Esophagus squamous epithelium (tissue), 5 donors: ENCODE measurements at regions not wholly inside any gene's neighbourhood (a gene's known extent, or its start where the extent isn't known, plus 50 kb on each side); places are given as distances from the start of the nearest gene placed in this dataset.

Experiments
- DNase-seq: peaks from one replicate; lab custom pipeline; 2025; lab: John Stamatoyannopoulos, UW
- H3K27ac ChIP-seq, 4 donors: fragments of 200-600 bp; sonication (generic); one replicate each; pipeline ENCODE4 v1.5.1; 2016 to 2019; ENCODE audit warnings: mild to moderate bottlenecking in 1 of 4
- H3K27me3 ChIP-seq, 4 donors: fragments of 200-600 bp; sonication (generic); 1 replicate in 3 of 4; 2 replicates in 1 of 4; pipeline versions ENCODE4 v1.5.1 to v1.6.0; 2017 to 2021; ENCODE audit warnings: antibody characterized with exemption in 1 of 4
- H3K36me3 ChIP-seq, 3 donors: fragments of 200-600 bp; sonication (generic); one replicate each; pipeline ENCODE4 v1.5.1; 2016 to 2019
- H3K4me1 ChIP-seq, 3 donors: fragments of 200-600 bp; sonication (generic); one replicate each; pipeline ENCODE4 v1.5.1; 2017 to 2019
- H3K4me3 ChIP-seq, 4 donors: fragments of 200-600 bp; sonication (generic); 1 replicate in 3 of 4; 2 replicates in 1 of 4; pipeline ENCODE4 v1.5.1; 2016 to 2019; ENCODE audit warnings: mild to moderate bottlenecking in 2 of 4, moderate library complexity in 1 of 4
- H3K9me3 ChIP-seq, 3 donors: fragments of 200-600 bp; sonication (generic); one replicate each; pipeline ENCODE4 v1.5.1; 2016 to 2019
- POLR2A ChIP-seq, 4 donors: fragments of 450-650 bp; IDR thresholded peaks; one replicate each; pipeline ENCODE4 v1.6.1; 2017; ENCODE audit warnings: antibody characterized with exemption in 4 of 4, mild to moderate bottlenecking in 4 of 4, moderate library complexity in 3 of 4
- WGBS, 2 donors: methylation state at CpG; one replicate each; pipeline ENCODE4 v1.1.5; 2018; 5-methylcytosine and 5-hydroxymethylcytosine counted together
- intact Hi-C: fragments of 100-400 bp; cut with DNase I; formaldehyde crosslinking; loops from one replicate; pipeline ENCODE4 v1.15.0; 2022
- TF ChIP-seq, protein P1 (sequence below), 6 experiments: fragments of 450-650 bp in 4 of 6; fragments of 200-600 bp in 2 of 6; sonication (generic) in 2 of 6; IDR thresholded peaks; one replicate each; pipeline ENCODE4 v1.5.1; 2016 to 2019; ENCODE audit warnings: antibody characterized with exemption in 6 of 6, mild to moderate bottlenecking in 4 of 6, moderate library complexity in 4 of 6
- donor health status: DM: yes; HTN: yes; CAD: no.

DNA sequence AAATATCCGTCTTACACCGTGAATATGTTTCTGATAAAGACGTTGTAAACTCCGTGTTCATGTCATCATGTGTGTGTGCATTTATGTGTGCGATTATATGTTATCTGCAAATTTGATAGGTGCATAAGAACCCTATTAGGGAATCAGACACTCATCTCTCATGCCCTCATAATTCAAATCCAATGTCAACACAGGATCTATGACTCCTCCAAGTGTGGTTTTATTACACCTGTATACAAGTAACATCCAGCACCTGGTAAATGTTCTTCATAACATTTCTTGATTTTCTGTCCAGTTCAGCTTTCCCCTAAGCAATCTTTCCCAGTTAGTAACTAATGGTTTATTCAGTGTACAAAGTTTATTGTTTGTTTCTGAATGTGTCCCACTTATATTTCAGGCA lies 681.9 kb downstream of the CDH11 start:
- TF ChIP-seq, protein P1, sequence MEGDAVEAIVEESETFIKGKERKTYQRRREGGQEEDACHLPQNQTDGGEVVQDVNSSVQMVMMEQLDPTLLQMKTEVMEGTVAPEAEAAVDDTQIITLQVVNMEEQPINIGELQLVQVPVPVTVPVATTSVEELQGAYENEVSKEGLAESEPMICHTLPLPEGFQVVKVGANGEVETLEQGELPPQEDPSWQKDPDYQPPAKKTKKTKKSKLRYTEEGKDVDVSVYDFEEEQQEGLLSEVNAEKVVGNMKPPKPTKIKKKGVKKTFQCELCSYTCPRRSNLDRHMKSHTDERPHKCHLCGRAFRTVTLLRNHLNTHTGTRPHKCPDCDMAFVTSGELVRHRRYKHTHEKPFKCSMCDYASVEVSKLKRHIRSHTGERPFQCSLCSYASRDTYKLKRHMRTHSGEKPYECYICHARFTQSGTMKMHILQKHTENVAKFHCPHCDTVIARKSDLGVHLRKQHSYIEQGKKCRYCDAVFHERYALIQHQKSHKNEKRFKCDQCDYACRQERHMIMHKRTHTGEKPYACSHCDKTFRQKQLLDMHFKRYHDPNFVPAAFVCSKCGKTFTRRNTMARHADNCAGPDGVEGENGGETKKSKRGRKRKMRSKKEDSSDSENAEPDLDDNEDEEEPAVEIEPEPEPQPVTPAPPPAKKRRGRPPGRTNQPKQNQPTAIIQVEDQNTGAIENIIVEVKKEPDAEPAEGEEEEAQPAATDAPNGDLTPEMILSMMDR (IDR thresholded peaks at IDR 0.05) = no peak
- no peak for TF ChIP-seq POLR2A (IDR thresholded peaks at IDR 0.05)
- Histone ChIP-seq H3K4me3 (no peak overlapping the region), H3K27me3 (no peaks in the 10 kb centered on the region), H3K4me1 (no peaks in the 10 kb centered on the region), H3K36me3 (no peaks in the 10 kb centered on the region), H3K9me3 (no peaks in the 10 kb centered on the region), H3K27ac (no peak overlapping the region)
- 88 to 91% methylated on average over 5 of the region's 5 CpGs for WGBS, 2 donors
- intact Hi-C loops = no loop called here
- no peak for DNase-seq

DNA sequence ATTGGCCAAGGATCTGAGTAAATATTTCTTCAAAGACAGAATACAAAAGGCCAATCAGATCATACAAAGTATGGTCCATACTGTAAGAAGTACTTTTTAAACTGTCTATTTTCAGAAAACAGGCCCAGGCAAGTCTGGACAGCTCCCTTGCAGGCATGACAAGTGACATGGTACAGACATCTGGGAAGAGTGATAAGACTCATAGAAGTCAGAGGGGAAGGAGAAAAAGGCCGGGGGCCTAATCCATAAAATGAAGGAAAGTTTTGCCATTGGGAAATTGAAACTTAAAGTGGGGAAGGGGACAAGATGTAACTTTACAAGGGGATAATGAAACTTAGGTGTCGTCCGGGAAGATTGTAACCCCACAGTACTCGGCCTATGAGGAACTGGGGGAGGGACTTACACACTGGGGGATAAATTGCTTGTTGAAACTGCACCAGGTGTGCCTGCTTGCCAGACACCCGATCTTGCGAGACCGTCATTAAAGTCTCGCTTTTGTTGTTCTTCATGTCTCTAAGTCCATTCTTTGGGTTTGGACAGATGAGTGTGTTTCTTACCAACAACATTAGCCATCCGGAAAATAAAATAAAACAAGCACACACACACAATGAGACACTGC lies 684.0 kb downstream of the CDH11 start:
- TF ChIP-seq, protein P1 (IDR thresholded peaks at IDR 0.05) = no peak
- no peak for TF ChIP-seq POLR2A (IDR thresholded peaks at IDR 0.05)
- intact Hi-C loops = no loop called here
- no peak overlapping the region for H3K4me3 ChIP-seq
- 67 to 69% methylated on average over 9 of the region's 9 CpGs for WGBS, 2 donors
- no peak for DNase-seq
- no peaks in the 10 kb centered on the region for H3K9me3 ChIP-seq
- H3K36me3 ChIP-seq = no peaks in the 10 kb centered on the region
- H3K27me3 ChIP-seq = no peaks in the 10 kb centered on the region
- H3K27ac ChIP-seq = no peak overlapping the region
- no peaks in the 10 kb centered on the region for H3K4me1 ChIP-seq

DNA sequence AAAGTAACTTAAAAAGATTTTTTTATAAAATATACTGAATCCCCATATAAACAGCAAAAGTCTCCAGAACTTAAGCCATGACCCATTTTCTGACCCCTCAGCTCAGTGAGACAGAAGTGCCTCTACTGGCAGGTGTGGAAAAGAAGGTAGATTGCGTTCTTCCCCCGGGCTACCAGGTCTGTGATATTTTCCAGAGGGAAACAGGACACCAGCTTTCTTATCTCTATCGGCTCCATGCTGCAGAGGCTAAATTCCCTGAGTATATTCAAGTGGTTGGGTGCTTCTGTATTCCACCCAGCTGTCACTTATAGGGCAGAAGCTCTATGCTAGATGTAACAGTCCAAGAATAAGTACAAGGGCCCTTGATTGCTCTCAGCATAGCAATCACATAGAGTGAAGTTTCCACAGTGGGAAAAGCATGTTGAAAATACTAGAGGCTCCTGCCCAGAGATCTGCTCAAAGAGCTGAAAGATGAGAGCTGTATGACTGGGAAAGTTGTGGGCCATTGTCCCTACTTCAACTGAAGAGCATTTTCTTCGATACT lies 687.3 kb downstream of the CDH11 start:
- DNase-seq = no peak
- TF ChIP-seq POLR2A (IDR thresholded peaks at IDR 0.05) = no peak
- TF ChIP-seq, protein P1 (IDR thresholded peaks at IDR 0.05) = no peak
- Histone ChIP-seq H3K27me3 (no peaks in the 10 kb centered on the region), H3K27ac (no peak overlapping the region), H3K9me3 (no peaks in the 10 kb centered on the region), H3K4me1 (no peaks in the 10 kb centered on the region), H3K36me3 (no peaks in the 10 kb centered on the region), H3K4me3 (no peak overlapping the region)
- intact Hi-C loops = no loop called here
- 69 to 74% methylated on average over 4 of the region's 4 CpGs for WGBS, 2 donors

DNA sequence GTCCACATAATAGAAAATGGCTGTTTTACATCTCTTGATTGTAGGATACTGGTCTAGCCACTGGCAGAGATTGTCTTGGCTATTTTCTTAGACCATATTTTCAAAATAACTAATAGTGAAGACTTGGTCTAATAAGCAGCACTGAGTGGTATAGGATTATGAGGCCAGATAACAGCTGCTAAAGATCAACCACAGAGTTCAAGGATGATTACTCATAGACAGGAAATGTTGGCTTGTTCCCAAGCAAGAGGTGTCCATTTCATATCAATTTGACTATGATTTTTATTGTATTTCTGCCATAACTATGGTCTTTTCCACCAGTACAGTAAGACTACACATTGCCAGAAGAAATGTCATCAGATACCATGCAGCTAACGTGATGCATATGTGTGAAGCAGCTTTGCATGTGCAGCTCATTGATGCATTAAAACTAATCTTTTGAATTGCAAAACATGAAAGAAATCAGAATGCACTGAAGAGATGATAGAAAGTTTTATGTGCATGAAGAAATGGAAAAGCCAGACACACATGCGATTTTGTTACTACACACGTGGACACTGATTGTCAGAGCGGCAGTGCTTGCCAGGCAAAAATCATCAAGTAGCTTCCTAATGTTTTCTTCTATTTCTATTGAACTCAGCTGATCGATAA lies 693.3 kb downstream of the CDH11 start:
- Histone ChIP-seq H3K27me3 (no peaks in the 10 kb centered on the region), H3K4me3 (no peak overlapping the region)
- DNase-seq = no peak

More for the DNA sequence above, 693.3 kb downstream of the CDH11 start:
- H3K36me3 ChIP-seq = no peaks in the 10 kb centered on the region
- intact Hi-C loops = no loop called here
- H3K27ac ChIP-seq = no peak overlapping the region
- WGBS, 2 donors = 65 to 75% methylated on average over 5 of the region's 5 CpGs
- no peaks in the 10 kb centered on the region for H3K9me3 ChIP-seq
- no peaks in the 10 kb centered on the region for H3K4me1 ChIP-seq
- TF ChIP-seq, protein P1 (IDR thresholded peaks at IDR 0.05) = no peak
- TF ChIP-seq POLR2A (IDR thresholded peaks at IDR 0.05) = no peak
